Iris pigment epithelial cell (primary cell): ENCODE measurements at regions not wholly inside any gene's neighbourhood (a gene's known extent, or its start where the extent isn't known, plus 50 kb on each side); places are given as distances from the start of the nearest gene placed in this dataset.

Source experiments
- DNase-seq: peaks from one replicate; pipeline ENCODE4 v3.0.0-alpha.2; 2011; ENCODE audit warnings: low read depth

DNA sequence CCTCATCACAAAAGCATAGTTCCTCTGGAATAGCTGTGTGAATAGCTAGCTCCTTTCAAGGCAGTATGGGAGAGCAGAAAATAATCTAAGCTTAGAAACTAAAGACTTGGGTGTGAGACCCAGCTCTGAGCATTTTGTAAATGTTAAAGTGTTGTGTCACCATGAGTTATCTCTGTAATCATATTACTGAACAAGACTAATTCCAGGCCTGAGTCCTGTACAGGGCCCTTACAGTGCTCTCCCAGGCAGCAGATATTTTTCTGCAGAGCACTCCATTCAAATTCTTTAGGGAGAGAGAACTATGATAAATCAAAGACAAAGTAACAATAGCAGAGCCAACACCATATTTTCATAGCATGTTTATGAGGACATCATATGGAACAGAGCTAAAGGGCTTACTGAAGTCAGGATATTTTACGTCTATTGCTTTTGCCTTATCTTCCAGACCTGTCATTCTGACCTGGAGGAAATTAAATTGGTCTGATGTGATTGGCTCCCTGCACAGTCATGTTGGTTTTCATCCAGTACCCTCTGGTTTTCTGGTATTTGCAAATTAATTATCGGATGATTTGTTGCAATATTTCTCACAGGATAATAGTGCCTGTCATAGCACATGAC, 172.6 kb upstream of the PPP2R3A start:
- no peak for DNase-seq

GRCh38 chr3:135800071-135800549, 165.4 kb upstream of the PPP2R3A start:
- no peak for DNase-seq

DNA sequence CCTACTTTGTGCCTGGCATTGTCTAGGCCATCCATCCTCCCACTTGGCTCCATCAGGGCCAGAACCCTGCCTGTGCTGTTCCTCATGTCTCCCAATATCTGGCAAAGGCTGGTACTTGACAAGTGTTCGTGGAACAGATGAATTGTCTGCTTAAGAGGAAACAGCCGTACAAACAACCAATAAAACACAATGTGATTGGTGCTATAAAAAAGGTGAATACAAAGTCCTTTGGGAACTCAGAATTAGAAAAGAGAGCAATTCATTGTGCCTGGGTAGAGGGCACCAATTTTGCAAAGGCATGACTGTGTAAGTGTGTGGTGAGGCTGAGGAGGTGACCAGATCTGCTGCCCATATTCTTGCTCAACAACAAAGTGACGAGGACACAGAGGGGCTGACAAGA, 164.5 kb upstream of the PPP2R3A start:
- no peak for DNase-seq

GRCh38 chr3:135802171-135802570, 163.4 kb upstream of the PPP2R3A start:
- DNase-seq, result no peak

- no peak for DNase-seq
These were observed 162.4 kb upstream of the PPP2R3A start for GRCh38 chr3:135803028-135803692.

GRCh38 chr3:135805752-135806151, 159.8 kb upstream of the PPP2R3A start:
- DNase-seq, result no peak

DNA sequence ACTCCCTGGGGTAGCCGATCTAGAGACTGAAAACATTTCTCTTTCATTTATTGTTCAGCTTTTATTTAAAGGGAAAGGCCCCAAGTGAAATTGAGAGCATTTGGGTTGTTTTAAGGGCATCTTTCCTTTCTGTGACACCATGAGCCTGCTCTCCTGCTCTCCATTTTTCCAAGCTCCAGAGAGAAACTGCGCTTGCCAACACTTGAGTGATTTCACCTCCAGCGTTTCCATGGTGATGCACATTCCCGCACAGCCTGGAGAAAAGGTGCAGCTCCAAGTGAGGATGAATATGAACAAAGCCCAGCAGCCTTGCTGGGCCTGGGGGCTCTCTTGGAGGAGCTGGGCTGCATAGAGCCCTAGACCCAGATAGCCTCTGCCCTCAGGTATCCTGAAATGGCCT, 159.2 kb upstream of the PPP2R3A start:
- no peak for DNase-seq

DNA sequence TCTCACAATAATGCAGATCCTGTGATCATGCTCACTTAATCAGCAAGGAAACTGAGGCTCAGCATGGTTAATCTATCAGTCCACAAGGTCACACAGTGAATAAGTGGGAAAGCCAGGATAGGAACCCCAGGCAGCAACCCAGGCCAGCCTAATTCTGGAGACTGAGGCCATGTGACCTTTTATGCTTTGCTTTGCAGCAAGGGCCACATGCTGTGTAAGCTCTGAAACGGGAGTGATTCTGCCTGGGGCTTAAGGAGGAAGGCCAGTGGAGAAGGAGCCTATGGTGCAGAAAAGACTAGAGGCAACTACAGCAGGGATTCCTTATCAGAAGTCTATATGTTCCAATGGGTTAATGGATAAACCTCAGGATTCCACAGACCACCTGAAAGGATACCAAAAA, 157.6 kb upstream of the PPP2R3A start:
- DNase-seq, result no peak

GRCh38 chr3:135809021-135809634, 156.4 kb upstream of the PPP2R3A start:
- no peak for DNase-seq

- no peak for DNase-seq
These were observed 153.9 kb upstream of the PPP2R3A start for GRCh38 chr3:135811651-135812050.

- DNase-seq, result no peak
These were observed 153.5 kb upstream of the PPP2R3A start for GRCh38 chr3:135812057-135812456.

DNA sequence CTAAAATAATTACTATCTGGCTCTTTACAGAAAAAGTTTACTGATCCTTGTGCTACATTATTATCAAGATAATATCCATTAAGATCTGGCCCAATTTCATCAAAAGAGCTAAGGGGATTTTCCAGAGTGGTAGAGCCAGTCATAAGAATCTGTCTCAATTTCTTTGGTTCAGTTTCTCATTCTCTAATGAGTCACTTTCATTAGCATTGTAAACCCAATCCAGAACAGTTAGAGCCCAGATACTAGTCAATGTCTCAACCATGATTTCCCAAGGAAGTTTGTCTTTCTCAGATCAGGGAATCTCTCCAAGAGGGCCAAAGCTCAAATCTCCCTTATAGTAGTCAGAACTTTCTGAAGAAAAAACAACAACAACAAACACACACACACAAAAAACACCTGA, 131.1 kb upstream of the PPP2R3A start:
- DNase-seq, result no peak

DNA sequence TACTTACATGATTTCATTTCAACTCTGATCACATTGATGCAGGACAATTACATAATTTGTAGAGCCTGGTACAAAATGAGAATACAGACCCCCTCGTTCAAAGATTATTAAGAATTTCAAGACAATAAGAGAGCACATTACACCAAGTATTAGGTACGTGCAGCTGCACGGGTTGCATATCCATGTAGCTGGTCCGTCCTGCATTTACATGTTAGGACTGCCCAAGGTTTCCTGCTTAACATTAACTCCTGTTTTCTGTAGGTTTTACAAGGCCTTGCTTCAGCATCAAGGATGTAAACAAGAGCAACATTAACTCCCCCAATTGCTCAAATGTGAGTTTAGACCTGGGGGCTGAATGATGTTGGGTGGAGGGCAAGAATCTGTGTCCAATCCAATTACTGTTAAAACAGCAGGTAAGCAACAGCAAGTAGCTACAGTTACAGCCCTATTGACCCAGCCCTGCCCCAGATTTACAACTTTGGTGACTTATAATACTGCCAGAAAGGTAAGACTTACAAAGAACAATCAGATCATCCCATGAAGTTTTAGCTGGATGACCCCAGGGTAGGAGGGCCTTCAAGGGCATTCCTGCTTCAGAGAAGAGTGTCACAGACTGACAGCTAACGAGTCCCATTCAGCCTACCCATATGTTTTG, 127.4 kb upstream of the PPP2R3A start:
- no peak for DNase-seq

DNA sequence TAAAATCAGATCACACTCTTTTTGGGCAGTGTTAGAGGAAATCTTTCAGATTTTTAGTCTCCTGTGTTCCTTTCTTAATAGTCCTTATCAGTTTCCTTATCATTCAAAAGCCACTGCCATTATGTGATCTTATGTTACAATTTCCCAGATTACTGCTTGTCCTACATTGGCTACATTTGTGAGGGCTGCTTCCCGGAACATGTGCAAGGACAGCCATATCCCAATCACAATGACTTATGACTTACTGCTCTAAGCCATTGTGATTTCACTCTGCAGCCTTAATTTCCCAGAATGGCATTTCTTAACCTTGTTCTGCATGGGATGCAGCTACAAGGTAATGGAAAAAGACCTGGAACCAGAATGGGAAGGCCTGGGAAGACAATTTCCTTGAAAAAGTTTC, 125.1 kb upstream of the PPP2R3A start:
- no peak for DNase-seq

DNA sequence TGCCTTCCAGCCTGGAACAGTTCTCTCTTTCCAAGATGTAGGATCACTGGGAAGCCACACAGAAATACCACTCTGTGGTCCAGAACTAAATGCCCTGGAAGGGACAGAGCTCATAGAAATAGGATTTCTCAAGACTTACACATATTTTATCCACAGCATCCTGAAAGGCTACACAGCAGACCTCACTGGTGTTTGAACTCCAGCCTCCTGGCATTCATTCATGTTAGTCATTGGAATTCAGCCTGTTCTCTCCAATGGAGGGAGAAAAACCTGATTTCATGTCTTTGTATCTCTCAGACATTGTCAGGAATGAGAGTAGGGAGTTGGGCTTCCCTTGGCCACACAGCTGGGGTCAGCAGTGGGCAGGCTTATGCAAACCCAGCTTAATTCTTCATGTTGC, 121.1 kb upstream of the PPP2R3A start:
- DNase-seq, result no peak

- no peak for DNase-seq
These were observed 117.5 kb upstream of the PPP2R3A start for GRCh38 chr3:135848051-135848450.

DNA sequence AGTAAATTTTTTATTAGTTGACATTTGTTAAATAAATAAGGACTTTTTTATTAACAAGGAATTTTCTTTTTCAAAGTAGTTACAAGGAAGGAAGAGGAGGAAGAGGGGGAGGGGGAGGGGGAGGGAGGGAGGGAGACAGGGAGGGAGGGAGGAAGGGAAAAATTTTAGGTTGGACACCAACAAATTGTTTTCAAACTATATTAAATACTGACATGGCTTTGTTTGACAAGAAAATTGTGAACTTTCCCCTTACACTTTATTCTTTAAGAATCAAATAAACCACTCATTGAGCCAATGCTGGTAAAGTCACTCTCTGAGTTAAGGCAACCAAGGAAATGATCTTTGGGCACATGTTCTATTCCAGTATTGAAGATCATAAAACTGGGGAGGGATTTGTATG, 115.7 kb upstream of the PPP2R3A start:
- DNase-seq, result no peak

DNA sequence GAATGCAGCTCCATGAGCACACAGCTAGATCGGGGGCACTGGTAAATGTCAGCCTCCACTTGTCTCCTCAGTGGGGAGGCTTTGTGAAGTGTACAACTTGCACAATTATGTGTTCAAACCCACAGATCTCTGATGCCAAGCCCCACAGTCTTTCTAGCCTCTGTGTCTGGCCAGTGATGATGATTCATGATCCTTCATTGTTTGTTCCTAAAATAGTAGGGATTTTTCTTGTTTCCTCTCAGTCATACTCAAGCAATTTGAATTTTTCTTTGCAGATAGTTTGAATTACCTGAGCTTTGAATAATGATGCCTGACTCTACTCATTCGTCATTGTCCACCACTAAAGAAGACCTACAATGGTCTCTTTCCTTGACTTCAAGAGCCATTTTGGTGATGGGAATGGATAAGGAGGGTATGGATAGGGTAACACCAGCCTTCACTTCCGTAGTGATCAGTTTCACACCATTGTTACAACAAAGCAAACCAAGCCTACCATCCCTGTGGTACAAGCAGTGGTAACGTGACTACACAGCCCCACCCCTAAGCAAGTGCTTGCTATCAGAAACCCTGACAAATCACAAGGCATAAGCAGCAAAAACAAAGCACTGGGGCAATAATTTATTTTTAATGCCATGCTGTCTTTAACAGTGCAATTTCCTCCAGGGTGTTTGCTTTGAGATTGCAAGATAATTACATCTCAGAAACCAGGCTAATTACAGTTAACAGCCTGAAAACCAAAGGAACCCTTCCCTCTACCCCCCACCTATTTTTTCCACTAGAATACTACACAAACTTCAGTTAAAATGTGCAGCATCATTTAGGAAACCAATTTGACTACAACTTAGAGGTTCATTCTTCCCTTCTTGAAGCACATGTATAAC, 114.1 kb upstream of the PPP2R3A start:
- no peak for DNase-seq

GRCh38 chr3:135853981-135854380, 111.5 kb upstream of the PPP2R3A start:
- no peak for DNase-seq

- no peak for DNase-seq
These were observed 104.8 kb upstream of the PPP2R3A start for GRCh38 chr3:135860761-135861160.

DNA sequence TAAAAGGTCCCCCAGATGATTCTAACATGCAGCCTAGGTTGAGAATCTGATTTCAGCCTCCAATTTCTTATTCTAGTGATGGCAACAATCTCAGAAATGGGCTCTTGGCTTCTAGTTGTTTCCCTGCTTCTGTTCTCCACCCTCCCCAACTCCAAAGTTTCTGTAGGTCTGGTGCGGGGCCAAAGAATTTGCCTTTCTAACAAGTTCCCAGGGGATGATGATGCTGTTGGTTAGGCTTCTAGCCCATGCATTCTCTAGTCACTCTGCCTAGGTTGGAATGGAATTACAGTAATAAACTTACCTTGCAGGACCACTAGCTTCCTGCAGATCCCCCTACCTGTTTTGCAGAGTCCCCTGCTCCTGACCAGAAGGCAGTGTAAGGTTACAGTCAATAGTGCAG, 103.2 kb upstream of the PPP2R3A start:
- DNase-seq, result no peak

DNA sequence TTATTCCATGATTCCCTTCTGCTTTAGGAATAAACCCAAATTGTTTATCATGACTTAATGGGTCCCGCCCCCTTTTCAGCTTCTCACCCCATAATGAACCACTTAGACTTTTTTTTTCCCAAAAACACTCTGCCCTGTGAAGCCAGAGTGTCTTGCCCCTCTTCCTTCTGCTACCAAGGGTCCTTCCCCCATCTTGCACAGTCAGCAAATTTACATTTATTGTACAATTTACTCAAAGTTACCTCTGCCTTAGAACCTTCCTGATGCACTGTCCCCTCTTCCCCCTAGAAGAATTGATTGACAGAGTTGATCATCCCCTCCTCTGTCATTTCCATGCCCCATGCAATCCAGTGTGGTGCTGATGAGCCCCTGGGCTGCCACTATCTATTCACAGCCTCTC, 101.5 kb upstream of the PPP2R3A start:
- DNase-seq, result no peak
